ENCODE measurements at regions not wholly inside any gene's neighbourhood (a gene's known extent, or its start where the extent isn't known, plus 50 kb on each side); places are given as distances from the start of the nearest gene placed in this dataset.
"Not testable (repeated sequence)": the region's sequence is repeated elsewhere in the genome, so short reads cannot be mapped to it uniquely, and the experiment has no call there.

GRCh38 chr2:220347626-220348025, 720.2 kb downstream of the SLC4A3 start:
- DNase-seq (ENCODE audit: low read depth), result no peak

GRCh38 chr2:220348206-220348605, 720.8 kb downstream of the SLC4A3 start:
- no peak for DNase-seq (ENCODE audit: low read depth)

- peak; percentile 78 for DNase-seq (ENCODE audit: low read depth)
Measured at GRCh38 chr2:220353897-220354296, 726.5 kb downstream of the SLC4A3 start.

GRCh38 chr2:220356076-220356475, 728.6 kb downstream of the SLC4A3 start:
- DNase-seq (ENCODE audit: low read depth), result no peak

GRCh38 chr2:220365023-220365422, 737.6 kb downstream of the SLC4A3 start:
- DNase-seq (ENCODE audit: low read depth), result peak; percentile 9

- no peak for DNase-seq (ENCODE audit: low read depth)
Measured at GRCh38 chr2:220366765-220367164, 739.3 kb downstream of the SLC4A3 start.

- DNase-seq (ENCODE audit: low read depth), result no peak
Measured at GRCh38 chr2:220370764-220371163, 743.3 kb downstream of the SLC4A3 start.

GRCh38 chr2:220371211-220371610, 743.8 kb downstream of the SLC4A3 start:
- DNase-seq (ENCODE audit: low read depth), result no peak

GRCh38 chr2:220373878-220374277, 746.4 kb downstream of the SLC4A3 start:
- peak; percentile 42 for DNase-seq (ENCODE audit: low read depth)

GRCh38 chr2:220374282-220374681, 746.9 kb downstream of the SLC4A3 start:
- DNase-seq (ENCODE audit: low read depth), result no peak

- DNase-seq (ENCODE audit: low read depth), result peak; percentile 40
Measured at GRCh38 chr2:220377482-220378155, 750.2 kb downstream of the SLC4A3 start.

GRCh38 chr2:220387758-220388157, 760.3 kb downstream of the SLC4A3 start:
- DNase-seq (ENCODE audit: low read depth), result not testable (repeated sequence)

- DNase-seq (ENCODE audit: low read depth), result no peak
Measured at GRCh38 chr2:220393711-220394110, 766.3 kb downstream of the SLC4A3 start.

GRCh38 chr2:220394433-220394832, 767.0 kb downstream of the SLC4A3 start:
- peak; percentile 76 for DNase-seq (ENCODE audit: low read depth)

GRCh38 chr2:220396287-220396686, 768.9 kb downstream of the SLC4A3 start:
- peak; percentile 76 for DNase-seq (ENCODE audit: low read depth)

GRCh38 chr2:220410296-220410695, 782.9 kb downstream of the SLC4A3 start:
- peak; percentile 5 for DNase-seq (ENCODE audit: low read depth)

GRCh38 chr2:220417503-220417902, 790.1 kb downstream of the SLC4A3 start:
- no peak for DNase-seq (ENCODE audit: low read depth)

- DNase-seq (ENCODE audit: low read depth), result no peak
Measured at GRCh38 chr2:220419647-220420046, 792.2 kb downstream of the SLC4A3 start.

GRCh38 chr2:220420820-220421219, 793.4 kb downstream of the SLC4A3 start:
- no peak for DNase-seq (ENCODE audit: low read depth)

- no peak for DNase-seq (ENCODE audit: low read depth)
Measured at GRCh38 chr2:220422676-220423075, 795.2 kb downstream of the SLC4A3 start.

- DNase-seq (ENCODE audit: low read depth), result no peak
Measured at GRCh38 chr2:220424561-220424960, 797.1 kb downstream of the SLC4A3 start.

GRCh38 chr2:220432645-220433044, 805.2 kb downstream of the SLC4A3 start:
- no peak for DNase-seq (ENCODE audit: low read depth)

GRCh38 chr2:220433131-220433530, 805.7 kb downstream of the SLC4A3 start:
- no peak for DNase-seq (ENCODE audit: low read depth)

- peak; percentile 76 for DNase-seq (ENCODE audit: low read depth)
Measured at GRCh38 chr2:220434385-220434784, 807.0 kb downstream of the SLC4A3 start.

Measured in amniotic epithelial cell (primary cell).